Activated CD4-positive, alpha-beta memory T cell treated with anti-CD3 and anti-CD28 coated beads, Interleukin-2, amount 10 ng/mL, durations not matched to agents 7 days and 5 days (primary cell): ENCODE measurements at regions not wholly inside any gene's neighbourhood (a gene's known extent, or its start where the extent isn't known, plus 50 kb on each side); places are given as distances from the start of the nearest gene placed in this dataset.

Source experiments
- CTCF ChIA-PET: fragments of 350-600 bp; sonication (Branson Sonifier 250); formaldehyde crosslinking; loops from one replicate; lab custom pipeline; 2021; ENCODE audit warnings: antibody characterized with exemption, inconsistent platforms; lab: Charles Lee
- POLR2A ChIA-PET: fragments of 350-600 bp; sonication (Branson Sonifier 250); formaldehyde crosslinking; loops from one replicate; lab custom pipeline; 2021; ENCODE audit warnings: antibody characterized with exemption; lab: Charles Lee
- DNase-seq: peaks from one replicate; pipeline ENCODE4 v3.0.0-alpha.2; 2020
- H3K27ac Mint-ChIP-seq: one replicate; pipeline ENCODE4 v1.8.0; 2021; ENCODE audit warnings: mild to moderate bottlenecking, mixed read lengths
- H3K27me3 Mint-ChIP-seq: one replicate; pipeline ENCODE4 v1.8.0; 2021; ENCODE audit warnings: mixed read lengths
- H3K36me3 Mint-ChIP-seq: one replicate; pipeline ENCODE4 v1.8.0; 2021; ENCODE audit warnings: low read depth, mixed read lengths
- H3K4me1 Mint-ChIP-seq: one replicate; pipeline ENCODE4 v1.8.0; 2021; ENCODE audit warnings: mixed read lengths
- H3K4me3 Mint-ChIP-seq: one replicate; pipeline ENCODE4 v1.8.0; 2021; ENCODE audit warnings: mild to moderate bottlenecking, mixed read lengths
- H3K9me3 Mint-ChIP-seq: one replicate; pipeline ENCODE4 v1.8.0; 2021; ENCODE audit warnings: mixed read lengths

- Mint-ChIP-seq H3K9me3 (peaks cover 2% of the 10 kb centered on the region), H3K4me1 (no peaks in the 10 kb centered on the region), H3K27me3 (no peaks in the 10 kb centered on the region), H3K36me3 (no peaks in the 10 kb centered on the region), H3K27ac (no peak overlapping the region), H3K4me3 (no peak overlapping the region)
- ChIA-PET CTCF (no interaction called here), POLR2A (no interaction called here)
- no peak for DNase-seq
Measured at GRCh38 chr12:60337839-60338549, 742.2 kb downstream of the SLC16A7 start.

- no peak overlapping the region for H3K27ac Mint-ChIP-seq
- POLR2A ChIA-PET = no interaction called here
- no peaks in the 10 kb centered on the region for H3K4me1 Mint-ChIP-seq
- CTCF ChIA-PET = no interaction called here
- no peak for DNase-seq
- H3K36me3 Mint-ChIP-seq = no peaks in the 10 kb centered on the region
- H3K9me3 Mint-ChIP-seq = peaks cover 7% of the 10 kb centered on the region
- H3K4me3 Mint-ChIP-seq = no peak overlapping the region
- H3K27me3 Mint-ChIP-seq = no peaks in the 10 kb centered on the region
Measured at GRCh38 chr12:60345442-60345841, 749.6 kb downstream of the SLC16A7 start.

GRCh38 chr12:60349232-60349978 lies 753.6 kb downstream of the SLC16A7 start:
- POLR2A ChIA-PET = no interaction called here
- Mint-ChIP-seq H3K4me1 (no peaks in the 10 kb centered on the region), H3K4me3 (no peak overlapping the region), H3K27me3 (no peaks in the 10 kb centered on the region), H3K9me3 (peaks cover 9% of the 10 kb centered on the region), H3K27ac (no peak overlapping the region), H3K36me3 (no peaks in the 10 kb centered on the region)
- CTCF ChIA-PET = no interaction called here
- DNase-seq = no peak

GRCh38 chr12:60387356-60387755 lies 791.5 kb downstream of the SLC16A7 start:
- DNase-seq = no peak
- Mint-ChIP-seq H3K9me3 (peaks cover 13% of the 10 kb centered on the region), H3K36me3 (no peaks in the 10 kb centered on the region), H3K4me1 (no peaks in the 10 kb centered on the region), H3K27me3 (no peaks in the 10 kb centered on the region), H3K4me3 (no peak overlapping the region), H3K27ac (no peak overlapping the region)
- ChIA-PET CTCF (no interaction called here), POLR2A (no interaction called here)

- Mint-ChIP-seq H3K4me3 (no peak overlapping the region), H3K4me1 (no peaks in the 10 kb centered on the region), H3K27me3 (no peaks in the 10 kb centered on the region), H3K36me3 (no peaks in the 10 kb centered on the region), H3K27ac (no peak overlapping the region), H3K9me3 (peaks cover 6% of the 10 kb centered on the region)
- CTCF ChIA-PET = no interaction called here
- no peak for DNase-seq
- POLR2A ChIA-PET = no interaction called here
Measured at GRCh38 chr12:60391051-60391450, 795.2 kb downstream of the SLC16A7 start.

GRCh38 chr12:60391791-60392190 lies 796.0 kb downstream of the SLC16A7 start:
- CTCF ChIA-PET = no interaction called here
- POLR2A ChIA-PET = no interaction called here
- Mint-ChIP-seq H3K9me3 (peaks cover 5% of the 10 kb centered on the region), H3K4me1 (no peaks in the 10 kb centered on the region), H3K4me3 (no peak overlapping the region), H3K27me3 (no peaks in the 10 kb centered on the region), H3K36me3 (no peaks in the 10 kb centered on the region), H3K27ac (no peak overlapping the region)
- no peak for DNase-seq

- POLR2A ChIA-PET = no interaction called here
- H3K4me1 Mint-ChIP-seq = no peaks in the 10 kb centered on the region
- H3K36me3 Mint-ChIP-seq = no peaks in the 10 kb centered on the region
- DNase-seq = no peak
- H3K4me3 Mint-ChIP-seq = no peak overlapping the region
- H3K9me3 Mint-ChIP-seq = peaks cover 5% of the 10 kb centered on the region
- CTCF ChIA-PET = no interaction called here
- no peak overlapping the region for H3K27ac Mint-ChIP-seq
- H3K27me3 Mint-ChIP-seq = no peaks in the 10 kb centered on the region
Measured at GRCh38 chr12:60393093-60393492, 797.3 kb downstream of the SLC16A7 start.

- no peaks in the 10 kb centered on the region for H3K4me1 Mint-ChIP-seq
- POLR2A ChIA-PET = no interaction called here
- no peak for DNase-seq
Measured at GRCh38 chr12:60394665-60395064, 798.8 kb downstream of the SLC16A7 start.

GRCh38 chr12:60398547-60398946 lies 802.7 kb downstream of the SLC16A7 start:
- H3K4me3 Mint-ChIP-seq = no peak overlapping the region
- ChIA-PET CTCF (no interaction called here), POLR2A (no interaction called here)
- peaks cover 6% of the 10 kb centered on the region for H3K9me3 Mint-ChIP-seq
- H3K36me3 Mint-ChIP-seq = no peaks in the 10 kb centered on the region
- no peaks in the 10 kb centered on the region for H3K4me1 Mint-ChIP-seq
- no peak overlapping the region for H3K27ac Mint-ChIP-seq
- H3K27me3 Mint-ChIP-seq = no peaks in the 10 kb centered on the region
- no peak for DNase-seq

More at GRCh38 chr12:60394665-60395064, 798.8 kb downstream of the SLC16A7 start:
- H3K9me3 Mint-ChIP-seq = peaks cover 3% of the 10 kb centered on the region
- H3K27ac Mint-ChIP-seq = no peak overlapping the region
- H3K36me3 Mint-ChIP-seq = no peaks in the 10 kb centered on the region
- CTCF ChIA-PET = interaction anchor here (1.1 kb wide), 1 partner anchor 28 kb away, joined by 4 read pairs; no protein-coding TSS in a partner anchor
- no peak overlapping the region for H3K4me3 Mint-ChIP-seq
- H3K27me3 Mint-ChIP-seq = no peaks in the 10 kb centered on the region

GRCh38 chr12:60399064-60399463 lies 803.2 kb downstream of the SLC16A7 start:
- no peaks in the 10 kb centered on the region for H3K36me3 Mint-ChIP-seq
- no peak for DNase-seq
- ChIA-PET CTCF (no interaction called here), POLR2A (no interaction called here)
- H3K4me3 Mint-ChIP-seq = no peak overlapping the region
- H3K27ac Mint-ChIP-seq = no peak overlapping the region
- H3K9me3 Mint-ChIP-seq = peaks cover 6% of the 10 kb centered on the region
- H3K4me1 Mint-ChIP-seq = no peaks in the 10 kb centered on the region
- H3K27me3 Mint-ChIP-seq = no peaks in the 10 kb centered on the region

- Mint-ChIP-seq H3K4me1 (no peaks in the 10 kb centered on the region), H3K27ac (no peak overlapping the region), H3K27me3 (no peaks in the 10 kb centered on the region), H3K4me3 (no peak overlapping the region), H3K9me3 (peaks cover 4% of the 10 kb centered on the region), H3K36me3 (no peaks in the 10 kb centered on the region)
- no peak for DNase-seq
- ChIA-PET POLR2A (no interaction called here), CTCF (no interaction called here)
Measured at GRCh38 chr12:60402996-60403395, 807.2 kb downstream of the SLC16A7 start.

- H3K27me3 Mint-ChIP-seq = no peaks in the 10 kb centered on the region
- no peak for DNase-seq
- ChIA-PET POLR2A (no interaction called here), CTCF (no interaction called here)
- H3K4me3 Mint-ChIP-seq = no peak overlapping the region
- no peaks in the 10 kb centered on the region for H3K4me1 Mint-ChIP-seq
- peaks cover 17% of the 10 kb centered on the region for H3K9me3 Mint-ChIP-seq
- H3K27ac Mint-ChIP-seq = no peak overlapping the region
- H3K36me3 Mint-ChIP-seq = no peaks in the 10 kb centered on the region
Measured at GRCh38 chr12:60415351-60415750, 819.5 kb downstream of the SLC16A7 start.

- no peaks in the 10 kb centered on the region for H3K4me1 Mint-ChIP-seq
- no peak for DNase-seq
- H3K27ac Mint-ChIP-seq = no peak overlapping the region
- ChIA-PET POLR2A (no interaction called here), CTCF (no interaction called here)
- H3K27me3 Mint-ChIP-seq = no peaks in the 10 kb centered on the region
- no peak overlapping the region for H3K4me3 Mint-ChIP-seq
- peaks cover 12% of the 10 kb centered on the region for H3K9me3 Mint-ChIP-seq
- no peaks in the 10 kb centered on the region for H3K36me3 Mint-ChIP-seq
Measured at GRCh38 chr12:60419986-60420385, 824.2 kb downstream of the SLC16A7 start.

GRCh38 chr12:60421741-60422140 lies 825.9 kb downstream of the SLC16A7 start:
- CTCF ChIA-PET = no interaction called here
- Mint-ChIP-seq H3K4me3 (no peak overlapping the region), H3K27me3 (no peaks in the 10 kb centered on the region), H3K36me3 (no peaks in the 10 kb centered on the region), H3K27ac (no peak overlapping the region), H3K4me1 (no peaks in the 10 kb centered on the region), H3K9me3 (peaks cover 5% of the 10 kb centered on the region)
- POLR2A ChIA-PET = no interaction called here
- no peak for DNase-seq
